Gastrocnemius medialis (tissue), 4 donors: ENCODE measurements at regions not wholly inside any gene's neighbourhood (a gene's known extent, or its start where the extent isn't known, plus 50 kb on each side); places are given as distances from the start of the nearest gene placed in this dataset.

ENCODE experiments used
- POLR2A ChIP-seq, 2 donors: fragments of 450-650 bp; IDR thresholded peaks; one replicate each; pipeline ENCODE4 v1.6.1; 2017; ENCODE audit warnings: antibody characterized with exemption in 2 of 2, mild to moderate bottlenecking in 2 of 2, moderate library complexity in 2 of 2
- TF ChIP-seq, protein P1 (sequence below), 5 experiments: fragments of 450-650 bp in 3 of 5; fragments of 200-600 bp in 2 of 5; sonication (generic) in 2 of 5; IDR thresholded peaks in 4 of 5; conservative IDR thresholded peaks in 1 of 5; 1 replicate in 4 of 5; 2 replicates in 1 of 5; pipeline ENCODE4 v1.5.1; 2016 to 2019; ENCODE audit warnings: antibody characterized with exemption in 5 of 5, mild to moderate bottlenecking in 3 of 5, moderate library complexity in 3 of 5

DNA sequence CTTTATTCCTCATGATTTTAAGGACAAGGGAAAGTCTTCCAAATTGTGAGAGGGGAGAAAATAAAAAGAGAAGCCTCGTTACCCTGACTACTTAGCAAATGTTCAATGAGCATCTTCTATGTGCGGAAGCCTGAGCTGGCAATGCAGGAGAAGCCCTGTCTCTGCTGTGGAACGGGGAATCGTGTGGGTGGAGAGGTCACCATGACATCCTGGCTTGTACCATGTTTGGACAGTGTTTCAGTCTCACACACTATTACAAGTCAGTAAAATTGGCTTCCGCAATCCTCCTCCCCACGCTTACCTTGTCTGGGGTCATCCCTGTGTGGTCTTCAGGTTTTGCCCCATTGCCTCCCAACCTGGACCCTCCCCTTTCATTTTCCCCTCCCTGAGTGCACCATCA is 65.0 kb upstream of the PPM1B start:
- TF ChIP-seq, protein P1, sequence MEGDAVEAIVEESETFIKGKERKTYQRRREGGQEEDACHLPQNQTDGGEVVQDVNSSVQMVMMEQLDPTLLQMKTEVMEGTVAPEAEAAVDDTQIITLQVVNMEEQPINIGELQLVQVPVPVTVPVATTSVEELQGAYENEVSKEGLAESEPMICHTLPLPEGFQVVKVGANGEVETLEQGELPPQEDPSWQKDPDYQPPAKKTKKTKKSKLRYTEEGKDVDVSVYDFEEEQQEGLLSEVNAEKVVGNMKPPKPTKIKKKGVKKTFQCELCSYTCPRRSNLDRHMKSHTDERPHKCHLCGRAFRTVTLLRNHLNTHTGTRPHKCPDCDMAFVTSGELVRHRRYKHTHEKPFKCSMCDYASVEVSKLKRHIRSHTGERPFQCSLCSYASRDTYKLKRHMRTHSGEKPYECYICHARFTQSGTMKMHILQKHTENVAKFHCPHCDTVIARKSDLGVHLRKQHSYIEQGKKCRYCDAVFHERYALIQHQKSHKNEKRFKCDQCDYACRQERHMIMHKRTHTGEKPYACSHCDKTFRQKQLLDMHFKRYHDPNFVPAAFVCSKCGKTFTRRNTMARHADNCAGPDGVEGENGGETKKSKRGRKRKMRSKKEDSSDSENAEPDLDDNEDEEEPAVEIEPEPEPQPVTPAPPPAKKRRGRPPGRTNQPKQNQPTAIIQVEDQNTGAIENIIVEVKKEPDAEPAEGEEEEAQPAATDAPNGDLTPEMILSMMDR (IDR thresholded peaks at IDR 0.05 in 4 of 5, conservative IDR thresholded peaks at IDR 0.05 in 1 of 5): no peak
- TF ChIP-seq POLR2A (IDR thresholded peaks at IDR 0.05): no peak
